ENCODE measurements at regions not wholly inside any gene's neighbourhood (a gene's known extent, or its start where the extent isn't known, plus 50 kb on each side); places are given as distances from the start of the nearest gene placed in this dataset.

- DNase-seq (ENCODE audit: low spot score), result no peak
- no peak for TF ChIP-seq CTCF (IDR thresholded peaks at IDR 0.05; ENCODE audit: extremely low read depth, missing control alignments)
Observed at GRCh38 chr4:14387647-14388046, 614.6 kb upstream of the CPEB2 start.

- no peak for DNase-seq (ENCODE audit: low spot score)
- no peak for TF ChIP-seq CTCF (IDR thresholded peaks at IDR 0.05; ENCODE audit: extremely low read depth, missing control alignments)
Observed at GRCh38 chr4:14392378-14392777, 609.9 kb upstream of the CPEB2 start.

GRCh38 chr4:14396183-14396582 lies 606.1 kb upstream of the CPEB2 start:
- DNase-seq (ENCODE audit: low spot score), result no peak
- no peak for TF ChIP-seq CTCF (IDR thresholded peaks at IDR 0.05; ENCODE audit: extremely low read depth, missing control alignments)

- no peak for DNase-seq (ENCODE audit: low spot score)
- no peak for TF ChIP-seq CTCF (IDR thresholded peaks at IDR 0.05; ENCODE audit: extremely low read depth, missing control alignments)
Observed at GRCh38 chr4:14399848-14400247, 602.4 kb upstream of the CPEB2 start.

GRCh38 chr4:14400307-14400706 lies 602.0 kb upstream of the CPEB2 start:
- TF ChIP-seq CTCF (IDR thresholded peaks at IDR 0.05; ENCODE audit: extremely low read depth, missing control alignments), result no peak
- no peak for DNase-seq (ENCODE audit: low spot score)

GRCh38 chr4:14403132-14403531 lies 599.1 kb upstream of the CPEB2 start:
- DNase-seq (ENCODE audit: low spot score), result no peak
- no peak for TF ChIP-seq CTCF (IDR thresholded peaks at IDR 0.05; ENCODE audit: extremely low read depth, missing control alignments)

GRCh38 chr4:14404730-14405129 lies 597.6 kb upstream of the CPEB2 start:
- no peak for DNase-seq (ENCODE audit: low spot score)
- TF ChIP-seq CTCF (IDR thresholded peaks at IDR 0.05; ENCODE audit: extremely low read depth, missing control alignments), result no peak

Data from GM20000 (cell line).